Fibroblast of peridontal ligament (primary cell): ENCODE measurements at regions not wholly inside any gene's neighbourhood (a gene's known extent, or its start where the extent isn't known, plus 50 kb on each side); places are given as distances from the start of the nearest gene placed in this dataset.

Source experiments
- DNase-seq: peaks from one replicate; pipeline ENCODE4 v3.0.0-alpha.2; 2010; ENCODE audit errors: extremely low read depth

DNA sequence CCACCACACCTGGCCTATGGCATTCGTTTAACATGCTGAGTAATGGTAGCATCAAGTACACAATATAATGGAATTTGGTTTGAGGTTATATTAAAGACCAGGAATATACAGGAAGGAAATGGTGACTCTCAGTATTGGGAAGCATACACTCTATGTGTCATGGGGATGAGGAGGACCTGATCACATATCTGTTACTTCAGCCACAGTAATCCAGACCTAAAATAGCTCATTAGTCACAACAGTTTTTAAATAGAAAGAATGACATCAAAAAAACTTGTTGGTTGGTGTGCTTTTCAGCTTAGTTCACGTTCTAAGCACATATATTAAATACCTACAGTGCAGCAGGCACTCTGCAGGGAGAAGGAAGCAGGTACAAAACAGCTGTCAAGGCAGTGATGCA, 52.5 kb upstream of the ATP2C1 start:
- no peak for DNase-seq

GRCh38 chr3:130843441-130843840, 50.4 kb upstream of the ATP2C1 start:
- DNase-seq = no peak
